ENCODE measurements at regions not wholly inside any gene's neighbourhood (a gene's known extent, or its start where the extent isn't known, plus 50 kb on each side); places are given as distances from the start of the nearest gene placed in this dataset.

DNA sequence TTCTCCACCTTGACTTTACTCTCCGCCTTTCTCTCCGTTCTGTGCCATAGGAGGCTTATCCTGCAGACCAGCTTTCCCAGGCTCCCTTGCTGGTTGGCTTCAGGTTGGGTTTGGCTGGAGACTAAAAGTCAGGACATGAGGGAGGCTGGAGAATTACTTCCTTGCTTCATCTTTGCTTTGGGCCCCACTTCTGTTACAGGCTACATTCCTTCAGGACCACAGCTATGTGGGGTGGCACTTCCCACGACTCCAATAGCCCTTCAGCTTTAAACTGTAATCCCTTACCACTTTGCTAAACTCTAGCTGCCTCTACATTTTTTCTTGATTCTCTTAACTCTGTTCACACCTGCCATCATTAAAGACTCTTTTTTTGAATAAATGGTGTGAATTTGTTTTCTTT is 186.7 kb upstream of the NR4A3 start (continued):
- TF ChIP-seq ZNF674 (CRISPR knock-in tag; IDR thresholded peaks at IDR 0.05; ENCODE audit: low read depth) (no peak), ZNF430 (CRISPR knock-in tag; IDR thresholded peaks at IDR 0.05) (no peak), KMT2A (CRISPR knock-in tag; IDR thresholded peaks at IDR 0.05) (no peak)

- Histone ChIP-seq H3K4me3 (replicated peaks in 1 of 3; ENCODE audit: insufficient read depth in 1 of 3, low read depth in 2 of 3, low read length in 3 of 3) (no peak overlapping the region), H3K36me3 (replicated peaks in 1 of 2; ENCODE audit: control insufficient read depth in 1 of 2, insufficient read depth in 2 of 2, low read length in 2 of 2) (no peaks in the 10 kb centered on the region), H3K27ac (ENCODE audit: extremely low read length, insufficient read depth, low read length) (no peak overlapping the region), H3K9ac (ENCODE audit: insufficient read depth, low read depth, low read length) (no peak overlapping the region), H3K79me2 (ENCODE audit: insufficient read depth, low read length) (no peaks in the 10 kb centered on the region), H3K4me1 (ENCODE audit: insufficient read depth, low read length) (no peaks in the 10 kb centered on the region), H2AFZ (ENCODE audit: low read length) (no peak overlapping the region), H3K9me3 (ENCODE audit: low read length) (no peaks in the 10 kb centered on the region), H3K4me2 (ENCODE audit: low read depth, low read length) (no peak overlapping the region), H4K20me1 (ENCODE audit: insufficient read depth, low read length) (no peaks in the 10 kb centered on the region), H3K27me3 (ENCODE audit: control insufficient read depth in 1 of 2, insufficient read depth in 2 of 2, low read length in 2 of 2) (no peaks in the 10 kb centered on the region; a peak in 1 of 5 replicates)
- CTCF ChIA-PET (ENCODE audit: low intra/inter-chr PET ratio, low total read pairs), result no interaction called here
- DNase-seq (ENCODE audit: low spot score) (no peak), ATAC-seq (no peak), FAIRE-seq (no peak)
- POLR2A ChIA-PET, result no interaction called here
- in situ Hi-C loops (cut with HindIII; ENCODE audit: extremely low pct_ligation_motif_present, low pct_unique_long_range_greater_than_20kb) (no loop called here), intact Hi-C loops (cut with micrococcal nuclease; ENCODE audit: unreplicated experiment) (no loop called here)
- no peak for TF ChIP-seq MYNN (CRISPR knock-in tag; IDR thresholded peaks at IDR 0.05; ENCODE audit: low read depth)
- no peak for TF ChIP-seq ZBTB2 (CRISPR knock-in tag; IDR thresholded peaks at IDR 0.05; ENCODE audit: low read depth)
- TF ChIP-seq DDIT3 (CRISPR knock-in tag; IDR thresholded peaks at IDR 0.05), result no peak
- TF ChIP-seq XBP1 (CRISPR knock-in tag; IDR thresholded peaks at IDR 0.05), result no peak
- no peak for TF ChIP-seq KDM4B (CRISPR knock-in tag; IDR thresholded peaks at IDR 0.05)
- no peak for TF ChIP-seq CEBPB (IDR thresholded peaks at IDR 0.05; ENCODE audit: borderline replicate concordance, low read depth, low read length)
- TF ChIP-seq ZMYM2 (CRISPR knock-in tag; IDR thresholded peaks at IDR 0.05), result no peak
- TF ChIP-seq ZBTB46 (CRISPR knock-in tag; IDR thresholded peaks at IDR 0.05; ENCODE audit: borderline replicate concordance), result no peak
- no peak for TF ChIP-seq ZNF331 (CRISPR knock-in tag; IDR thresholded peaks at IDR 0.05)
- no peak for TF ChIP-seq ZNF713 (CRISPR knock-in tag; IDR thresholded peaks at IDR 0.05)
- TF ChIP-seq ZNF326 (CRISPR knock-in tag; IDR thresholded peaks at IDR 0.05; ENCODE audit: borderline replicate concordance), result no peak
- no peak for TF ChIP-seq SMC3 (IDR thresholded peaks at IDR 0.05; ENCODE audit: low read length)
- TF ChIP-seq RFX3 (CRISPR knock-in tag; IDR thresholded peaks at IDR 0.05), result no peak
- no peak for TF ChIP-seq RBFOX2 (IDR thresholded peaks at IDR 0.05; ENCODE audit: low read depth, low read length)
- TF ChIP-seq, protein P1, sequence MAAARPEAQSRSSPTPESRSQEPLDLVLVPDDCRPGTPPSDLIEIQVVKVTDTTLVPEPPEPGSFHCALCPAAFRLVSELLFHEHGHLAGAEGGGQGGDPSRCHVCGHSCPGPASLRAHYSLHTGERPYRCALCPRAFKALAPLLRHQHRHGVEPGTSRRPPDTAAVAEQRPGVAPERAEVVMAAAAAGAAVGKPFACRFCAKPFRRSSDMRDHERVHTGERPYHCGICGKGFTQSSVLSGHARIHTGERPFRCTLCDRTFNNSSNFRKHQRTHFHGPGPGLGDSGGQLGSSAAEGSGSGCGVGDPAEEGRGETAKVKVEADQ (CRISPR knock-in tag; IDR thresholded peaks at IDR 0.05; ENCODE audit: borderline replicate concordance), result no peak
- WGBS (ENCODE audit: low lambda C conversion rate), result 58% methylated on average over 3 of the region's 3 CpGs
- BruUV-seq (replicated peaks), result no TSS peak
These were observed 184.0 kb upstream of the NR4A3 start for GRCh38 chr9:99637641-99638040.
